ENCODE measurements at regions not wholly inside any gene's neighbourhood (a gene's known extent, or its start where the extent isn't known, plus 50 kb on each side); places are given as distances from the start of the nearest gene placed in this dataset.
"Not testable (repeated sequence)": the region's sequence is repeated elsewhere in the genome, so short reads cannot be mapped to it uniquely, and the experiment has no call there.

DNA sequence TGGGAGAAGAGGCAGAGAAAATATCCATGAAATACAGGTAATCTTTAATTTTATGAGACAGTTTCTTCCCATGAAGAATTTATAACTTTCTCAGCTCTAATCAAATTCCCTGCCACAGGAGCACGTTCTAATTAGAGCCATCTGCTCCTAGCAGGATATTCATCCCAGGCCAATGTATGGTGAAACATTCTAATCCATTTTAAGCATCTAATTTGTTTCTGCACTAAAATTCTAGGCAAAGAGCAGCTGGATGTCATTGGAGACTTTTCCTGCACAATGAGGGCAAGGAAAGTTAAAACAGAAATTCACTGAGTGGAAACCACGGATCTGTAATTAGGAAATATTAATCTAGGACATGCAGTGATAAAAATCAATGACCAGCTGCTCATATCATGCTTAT is 107.7 kb upstream of the ZFP42 start:
- H3K27ac Mint-ChIP-seq, result no peak overlapping the region
- no peak for DNase-seq
- ChIA-PET CTCF (no interaction called here), POLR2A (no interaction called here)
- no peak for ATAC-seq
- no peaks in the 10 kb centered on the region for H3K27me3 Mint-ChIP-seq (ENCODE audit: low read depth)
- no peaks in the 10 kb centered on the region for H3K4me1 Mint-ChIP-seq (ENCODE audit: low read depth)
- H3K9me3 Mint-ChIP-seq (ENCODE audit: insufficient read depth), result peaks cover 14% of the 10 kb centered on the region
- H3K36me3 Mint-ChIP-seq (ENCODE audit: low read depth), result no peaks in the 10 kb centered on the region
- H3K4me3 Mint-ChIP-seq, result no peak overlapping the region

DNA sequence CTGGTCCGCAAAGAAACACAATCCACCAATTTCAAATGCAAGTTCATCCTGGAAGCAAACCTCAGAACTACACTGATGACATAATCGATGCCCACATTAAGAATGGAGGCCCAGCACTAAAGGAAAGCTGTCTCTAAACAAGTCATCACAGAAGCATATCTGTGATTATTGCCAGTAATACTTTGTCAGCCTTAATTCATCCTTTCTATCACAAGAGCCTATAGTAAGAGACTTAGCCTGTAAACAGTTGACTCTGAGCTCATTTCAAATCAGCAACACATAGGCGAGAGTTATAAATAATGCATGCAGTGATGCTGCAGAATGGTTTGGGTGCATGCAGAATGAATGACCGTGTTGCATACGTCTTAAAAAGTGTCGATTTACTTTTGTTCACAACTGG is 105.9 kb upstream of the ZFP42 start:
- peaks cover 22% of the 10 kb centered on the region for H3K9me3 Mint-ChIP-seq (ENCODE audit: insufficient read depth)
- DNase-seq (no peak), ATAC-seq (no peak)
- no peak overlapping the region for H3K27ac Mint-ChIP-seq
- H3K27me3 Mint-ChIP-seq (ENCODE audit: low read depth), result no peaks in the 10 kb centered on the region
- H3K36me3 Mint-ChIP-seq (ENCODE audit: low read depth), result no peaks in the 10 kb centered on the region
- POLR2A ChIA-PET, result no interaction called here
- CTCF ChIA-PET, result no interaction called here
- no peaks in the 10 kb centered on the region for H3K4me1 Mint-ChIP-seq (ENCODE audit: low read depth)
- no peak overlapping the region for H3K4me3 Mint-ChIP-seq

DNA sequence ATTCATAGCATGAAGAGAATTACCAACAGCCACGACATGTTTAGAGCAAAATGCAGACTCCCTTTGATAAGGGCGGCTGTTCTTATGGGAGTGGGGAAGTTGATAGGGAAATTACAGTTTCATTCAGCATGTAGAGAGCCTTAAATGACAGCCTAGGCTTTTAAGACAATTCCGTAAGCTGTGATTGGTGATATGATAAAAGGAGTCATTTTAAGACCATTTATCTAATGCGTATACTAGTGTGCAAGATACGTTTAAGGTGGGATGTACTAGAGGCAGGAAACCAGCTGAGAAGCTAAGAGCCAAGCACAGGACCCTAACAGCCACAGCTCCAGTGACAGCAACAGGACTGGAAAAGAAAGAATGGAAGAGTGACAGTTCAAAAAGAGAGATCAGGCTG is 102.2 kb upstream of the ZFP42 start:
- ChIA-PET POLR2A (no interaction called here), CTCF (no interaction called here)
- Mint-ChIP-seq H3K27me3 (ENCODE audit: low read depth) (no peaks in the 10 kb centered on the region), H3K4me1 (ENCODE audit: low read depth) (no peaks in the 10 kb centered on the region), H3K9me3 (ENCODE audit: insufficient read depth) (peaks cover 17% of the 10 kb centered on the region), H3K27ac (no peak overlapping the region), H3K4me3 (no peak overlapping the region), H3K36me3 (ENCODE audit: low read depth) (no peaks in the 10 kb centered on the region)
- no peak for ATAC-seq
- no peak for DNase-seq

DNA sequence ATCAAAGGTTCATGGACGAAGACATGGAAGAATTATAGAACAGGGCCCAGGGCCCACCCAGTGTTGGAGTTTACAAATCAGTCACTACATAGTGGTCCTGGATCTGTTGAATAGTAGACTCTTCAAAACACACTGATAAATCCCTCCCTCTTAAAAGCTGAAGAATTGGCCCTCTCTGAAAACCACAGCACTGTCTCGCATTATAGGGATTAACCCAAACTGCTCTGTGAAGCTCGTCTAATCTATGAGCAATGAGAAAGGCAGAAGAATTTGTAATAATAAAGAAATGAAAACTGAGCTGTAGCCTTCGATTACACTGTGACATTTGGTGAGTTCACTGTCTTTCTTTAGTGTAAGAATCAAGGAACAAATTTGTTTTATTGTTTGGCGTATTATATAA is 92.5 kb upstream of the ZFP42 start:
- Mint-ChIP-seq H3K4me3 (no peak overlapping the region), H3K27me3 (ENCODE audit: low read depth) (no peaks in the 10 kb centered on the region), H3K4me1 (ENCODE audit: low read depth) (no peaks in the 10 kb centered on the region), H3K27ac (no peak overlapping the region), H3K36me3 (ENCODE audit: low read depth) (no peaks in the 10 kb centered on the region), H3K9me3 (ENCODE audit: insufficient read depth) (peaks cover 11% of the 10 kb centered on the region)
- ATAC-seq (no peak), DNase-seq (no peak)
- CTCF ChIA-PET, result no interaction called here
- POLR2A ChIA-PET, result no interaction called here

DNA sequence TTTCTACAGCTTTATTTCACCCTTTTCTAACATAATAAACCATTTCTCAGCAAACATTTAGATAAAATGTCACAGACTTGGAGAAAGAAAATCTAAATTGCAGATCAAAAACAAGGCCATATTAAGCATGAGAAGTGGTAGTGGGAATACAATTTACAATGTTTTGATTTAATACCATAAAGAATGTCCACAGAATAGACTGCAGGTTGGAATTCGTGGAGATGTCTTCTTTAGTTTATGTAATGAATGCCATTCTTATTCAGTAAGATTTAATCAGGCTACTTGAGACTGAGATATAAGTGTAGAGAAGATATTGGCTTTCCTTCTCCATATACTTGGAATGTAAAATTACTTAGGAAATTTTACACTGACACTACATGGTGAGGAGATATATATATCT is 91.9 kb upstream of the ZFP42 start:
- peaks cover 11% of the 10 kb centered on the region for H3K9me3 Mint-ChIP-seq (ENCODE audit: insufficient read depth)
- DNase-seq (no peak), ATAC-seq (no peak)
- H3K27ac Mint-ChIP-seq, result no peak overlapping the region
- POLR2A ChIA-PET, result no interaction called here
- H3K4me1 Mint-ChIP-seq (ENCODE audit: low read depth), result no peaks in the 10 kb centered on the region
- CTCF ChIA-PET, result no interaction called here
- no peaks in the 10 kb centered on the region for H3K36me3 Mint-ChIP-seq (ENCODE audit: low read depth)
- H3K27me3 Mint-ChIP-seq (ENCODE audit: low read depth), result no peaks in the 10 kb centered on the region
- no peak overlapping the region for H3K4me3 Mint-ChIP-seq

DNA sequence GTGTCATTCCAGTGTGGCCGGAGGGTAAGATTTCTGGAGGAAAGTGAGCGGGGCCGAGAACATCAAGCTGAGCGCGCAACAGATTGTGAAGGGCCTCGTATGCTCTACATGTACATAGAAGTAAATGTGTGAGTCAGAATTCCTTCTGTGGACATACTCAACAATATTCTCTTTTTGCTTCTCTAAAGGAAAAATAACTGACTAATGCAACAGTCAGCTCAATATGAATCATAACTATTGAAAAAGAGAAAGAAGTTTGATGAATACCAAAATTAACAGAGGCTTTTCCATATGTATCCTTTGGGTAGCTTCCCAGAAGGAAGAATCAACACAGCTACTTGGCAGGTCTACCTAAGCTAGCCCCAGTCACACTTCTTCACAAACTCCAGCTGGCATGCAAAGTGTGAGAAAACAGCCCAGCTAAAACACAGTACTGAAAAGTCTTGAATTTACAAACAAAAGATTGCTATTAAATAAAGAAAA is 87.5 kb upstream of the ZFP42 start:
- ChIA-PET POLR2A (interaction anchor here (0.7 kb wide), 1 partner anchor 1212 kb away, joined by 3 read pairs; no protein-coding TSS in a partner anchor), CTCF (no interaction called here)
- ATAC-seq (no peak), DNase-seq (no peak)
- Mint-ChIP-seq H3K4me3 (no peak overlapping the region), H3K36me3 (ENCODE audit: low read depth) (no peaks in the 10 kb centered on the region), H3K9me3 (ENCODE audit: insufficient read depth) (peaks cover 9% of the 10 kb centered on the region), H3K27ac (no peak overlapping the region), H3K27me3 (ENCODE audit: low read depth) (no peaks in the 10 kb centered on the region), H3K4me1 (ENCODE audit: low read depth) (no peaks in the 10 kb centered on the region)

DNA sequence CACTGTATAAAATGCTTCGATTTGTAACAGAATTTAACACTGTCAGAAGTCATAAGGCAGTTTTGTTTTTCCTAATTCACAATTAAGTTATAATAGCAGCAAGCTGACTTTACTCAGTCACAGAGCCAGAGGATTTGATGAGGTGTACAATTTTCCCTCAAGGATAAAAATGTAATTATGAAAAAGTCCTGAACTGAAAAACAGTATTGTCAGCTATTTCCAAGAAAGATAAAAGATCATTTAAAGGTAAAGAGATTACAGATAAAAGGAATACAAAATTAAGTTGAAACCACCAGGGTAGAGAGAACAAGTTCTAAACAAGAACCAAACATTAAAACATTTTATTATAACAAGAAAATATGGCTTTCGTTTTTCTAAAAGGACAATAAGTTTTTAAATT is 86.8 kb upstream of the ZFP42 start:
- CTCF ChIA-PET, result no interaction called here
- DNase-seq (no peak), ATAC-seq (no peak)
- POLR2A ChIA-PET, result no interaction called here
- H3K9me3 Mint-ChIP-seq (ENCODE audit: insufficient read depth), result peaks cover 7% of the 10 kb centered on the region
- no peaks in the 10 kb centered on the region for H3K36me3 Mint-ChIP-seq (ENCODE audit: low read depth)
- no peaks in the 10 kb centered on the region for H3K27me3 Mint-ChIP-seq (ENCODE audit: low read depth)
- no peaks in the 10 kb centered on the region for H3K4me1 Mint-ChIP-seq (ENCODE audit: low read depth)
- no peak overlapping the region for H3K27ac Mint-ChIP-seq
- H3K4me3 Mint-ChIP-seq, result no peak overlapping the region

DNA sequence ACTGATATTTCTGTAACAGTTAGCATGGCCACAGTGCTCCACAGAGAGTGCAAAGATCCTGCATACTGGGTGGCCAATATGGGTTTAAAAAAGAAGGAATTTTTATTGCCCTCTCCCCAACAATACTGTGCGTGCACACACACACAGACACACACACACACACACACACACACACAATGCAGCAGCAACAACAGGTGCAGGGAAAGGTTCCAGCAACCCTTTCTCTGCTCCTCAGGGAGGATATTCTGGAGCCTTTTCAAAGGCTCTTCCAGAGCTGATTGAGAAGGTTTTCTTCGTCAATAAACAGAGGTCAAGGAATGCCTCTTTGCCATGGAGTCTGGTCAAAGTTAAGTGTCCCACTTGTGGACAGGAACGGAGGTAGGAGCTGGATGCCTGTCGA is 84.8 kb upstream of the ZFP42 start:
- POLR2A ChIA-PET, result no interaction called here
- Mint-ChIP-seq H3K9me3 (ENCODE audit: insufficient read depth) (peaks cover 11% of the 10 kb centered on the region), H3K4me3 (no peak overlapping the region), H3K36me3 (ENCODE audit: low read depth) (no peaks in the 10 kb centered on the region), H3K4me1 (ENCODE audit: low read depth) (no peaks in the 10 kb centered on the region), H3K27ac (no peak overlapping the region), H3K27me3 (ENCODE audit: low read depth) (no peaks in the 10 kb centered on the region)
- DNase-seq (no peak), ATAC-seq (no peak)
- CTCF ChIA-PET, result no interaction called here

DNA sequence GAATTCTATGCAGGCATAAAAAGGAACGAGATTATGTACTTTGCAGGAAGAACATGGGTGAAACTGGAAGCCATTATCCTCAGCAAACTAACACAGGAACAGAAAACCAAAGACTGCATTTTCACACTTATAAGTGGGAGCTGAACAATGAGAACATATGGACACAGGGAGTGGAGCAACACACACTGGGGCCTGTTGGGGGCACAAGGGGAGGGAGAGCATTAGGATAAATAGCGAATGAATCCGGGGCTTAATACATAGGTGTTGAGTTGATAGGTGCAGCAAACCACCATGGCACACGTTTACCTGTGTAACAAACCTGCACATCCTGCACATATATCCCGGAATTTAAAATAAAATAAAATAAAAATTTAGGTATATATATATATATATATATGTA is 80.2 kb upstream of the ZFP42 start:
- DNase-seq; ATAC-seq; H3K27ac Mint-ChIP-seq; POLR2A ChIA-PET; H3K4me1 Mint-ChIP-seq (ENCODE audit: low read depth); H3K36me3 Mint-ChIP-seq (ENCODE audit: low read depth); H3K27me3 Mint-ChIP-seq (ENCODE audit: low read depth); H3K4me3 Mint-ChIP-seq; CTCF ChIA-PET: not testable (repeated sequence)
- peaks cover 23% of the 10 kb centered on the region for H3K9me3 Mint-ChIP-seq (ENCODE audit: insufficient read depth)

DNA sequence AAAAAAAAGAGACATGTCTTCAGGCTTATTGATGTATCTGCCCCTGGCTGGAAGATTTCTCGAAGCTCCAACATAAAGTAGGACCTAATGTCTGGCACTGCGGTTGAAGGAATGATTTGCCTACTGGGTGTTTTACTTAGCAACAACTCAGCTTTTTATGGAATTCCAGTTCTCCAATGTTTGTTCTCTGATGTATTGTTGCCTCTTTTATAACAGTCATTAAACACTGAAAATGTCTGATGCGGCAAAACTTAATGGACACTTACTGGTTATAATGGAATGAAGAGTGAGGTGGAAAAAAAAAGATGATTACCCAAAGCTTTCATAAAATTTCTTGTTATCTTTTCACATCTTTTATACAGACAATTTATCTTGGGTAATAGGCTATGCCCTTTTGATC is 75.6 kb upstream of the ZFP42 start:
- no peak for DNase-seq
- H3K27me3 Mint-ChIP-seq (ENCODE audit: low read depth), result no peaks in the 10 kb centered on the region
- no peaks in the 10 kb centered on the region for H3K36me3 Mint-ChIP-seq (ENCODE audit: low read depth)
- POLR2A ChIA-PET, result no interaction called here
- ATAC-seq, result no peak
- H3K27ac Mint-ChIP-seq, result no peak overlapping the region
- no peak overlapping the region for H3K4me3 Mint-ChIP-seq
- CTCF ChIA-PET, result no interaction called here
- no peaks in the 10 kb centered on the region for H3K4me1 Mint-ChIP-seq (ENCODE audit: low read depth)
- H3K9me3 Mint-ChIP-seq (ENCODE audit: insufficient read depth), result peaks cover 19% of the 10 kb centered on the region

DNA sequence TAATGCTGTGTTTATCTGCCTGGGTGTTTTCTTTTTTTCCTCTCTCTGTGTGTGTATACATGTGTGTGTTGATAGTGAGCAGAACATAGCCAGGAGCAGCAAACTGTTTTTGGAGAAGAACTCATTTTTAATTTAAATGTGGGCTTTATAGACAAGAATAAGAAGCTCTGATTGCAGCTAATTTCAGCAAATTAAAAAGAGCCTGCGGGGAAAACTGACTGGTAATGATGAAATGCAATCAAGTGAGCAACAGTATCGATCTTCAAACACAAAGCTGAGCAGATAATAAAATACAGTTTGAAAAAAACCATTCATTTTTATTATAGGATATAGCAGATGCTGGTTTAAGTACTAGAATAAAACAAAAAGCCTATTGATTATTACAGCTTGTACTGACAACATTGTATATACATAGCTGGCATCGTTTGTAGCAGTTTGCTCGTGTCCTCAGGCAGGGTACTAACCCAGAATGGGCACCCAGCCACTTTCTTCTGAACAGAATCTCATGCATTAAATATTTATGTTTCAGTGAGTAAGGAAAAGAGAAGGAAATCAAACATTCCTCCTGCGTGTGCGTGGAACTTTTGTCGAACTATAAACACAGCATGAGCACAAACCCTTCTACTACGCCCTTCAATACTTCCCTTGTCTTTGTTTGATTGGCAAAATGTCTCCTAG is 73.5 kb upstream of the ZFP42 start:
- Mint-ChIP-seq H3K4me1 (ENCODE audit: low read depth) (no peaks in the 10 kb centered on the region), H3K9me3 (ENCODE audit: insufficient read depth) (peaks cover 24% of the 10 kb centered on the region), H3K27me3 (ENCODE audit: low read depth) (no peaks in the 10 kb centered on the region), H3K4me3 (no peak overlapping the region), H3K27ac (no peak overlapping the region), H3K36me3 (ENCODE audit: low read depth) (no peaks in the 10 kb centered on the region)
- ChIA-PET POLR2A (no interaction called here), CTCF (no interaction called here)
- DNase-seq, result no peak
- no peak for ATAC-seq

DNA sequence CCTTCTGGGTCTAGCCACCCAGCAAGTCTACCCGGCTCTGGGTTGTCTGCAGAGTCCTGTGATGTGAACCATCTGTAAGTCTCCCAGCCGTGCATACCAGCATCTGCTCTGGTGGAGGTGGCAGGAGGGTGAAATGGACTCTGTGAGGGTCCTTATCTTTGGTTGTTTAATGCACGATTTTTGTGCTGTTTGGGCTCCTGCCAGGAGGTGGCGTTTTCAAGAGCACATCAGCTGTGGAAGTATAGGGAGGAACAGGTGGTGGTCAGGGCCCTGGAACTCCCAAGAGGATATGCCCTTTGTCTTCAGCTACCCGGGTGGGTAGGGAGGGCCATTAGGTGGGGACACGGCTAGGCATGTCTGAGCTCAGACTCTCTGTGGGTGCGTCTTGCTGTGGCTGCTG is 66.5 kb upstream of the ZFP42 start:
- POLR2A ChIA-PET, result no interaction called here
- ATAC-seq (no peak), DNase-seq (no peak)
- H3K4me1 Mint-ChIP-seq (ENCODE audit: low read depth), result no peaks in the 10 kb centered on the region
- no peaks in the 10 kb centered on the region for H3K27me3 Mint-ChIP-seq (ENCODE audit: low read depth)
- CTCF ChIA-PET, result no interaction called here
- H3K4me3 Mint-ChIP-seq, result no peak overlapping the region
- H3K27ac Mint-ChIP-seq, result no peak overlapping the region
- peaks cover 22% of the 10 kb centered on the region for H3K9me3 Mint-ChIP-seq (ENCODE audit: insufficient read depth)
- no peaks in the 10 kb centered on the region for H3K36me3 Mint-ChIP-seq (ENCODE audit: low read depth)

DNA sequence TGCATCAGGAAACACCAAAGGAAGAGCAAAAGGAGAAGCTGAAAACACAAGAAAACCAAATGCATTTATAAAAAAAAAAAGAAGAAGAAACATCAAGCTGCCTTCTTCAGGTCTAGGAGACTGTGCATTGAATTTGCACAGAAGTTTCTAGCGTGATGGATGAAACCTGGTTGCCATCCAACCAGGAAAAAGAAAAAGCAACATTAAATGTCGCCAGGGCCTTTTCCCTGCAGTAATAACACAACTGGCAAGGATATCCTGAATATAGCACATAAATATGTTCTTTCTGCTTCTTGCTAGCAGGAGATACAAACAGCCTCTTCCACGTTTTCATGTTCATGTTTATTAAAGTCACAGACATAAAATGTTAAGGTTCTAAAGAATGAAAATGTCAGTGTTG is 60.8 kb upstream of the ZFP42 start:
- Mint-ChIP-seq H3K27ac (no peak overlapping the region), H3K9me3 (ENCODE audit: insufficient read depth) (peaks cover 11% of the 10 kb centered on the region), H3K36me3 (ENCODE audit: low read depth) (no peaks in the 10 kb centered on the region), H3K4me3 (no peak overlapping the region), H3K27me3 (ENCODE audit: low read depth) (no peaks in the 10 kb centered on the region), H3K4me1 (ENCODE audit: low read depth) (no peaks in the 10 kb centered on the region)
- POLR2A ChIA-PET, result no interaction called here
- no peak for DNase-seq
- no peak for ATAC-seq
- CTCF ChIA-PET, result no interaction called here
